Erythroblast (primary cell): ENCODE measurements at regions not wholly inside any gene's neighbourhood (a gene's known extent, or its start where the extent isn't known, plus 50 kb on each side); places are given as distances from the start of the nearest gene placed in this dataset.

Experiments
- GATA1 ChIP-seq: IDR thresholded peaks from 2 replicates; pipeline ENCODE4 v1.6.1; 2011; ENCODE audit warnings: low read depth, mild to moderate bottlenecking, control low read depth, low read length, moderate library complexity
- POLR2A ChIP-seq: IDR thresholded peaks from 2 replicates; pipeline ENCODE4 v1.6.1; 2011; ENCODE audit warnings: mild to moderate bottlenecking, low read length

DNA sequence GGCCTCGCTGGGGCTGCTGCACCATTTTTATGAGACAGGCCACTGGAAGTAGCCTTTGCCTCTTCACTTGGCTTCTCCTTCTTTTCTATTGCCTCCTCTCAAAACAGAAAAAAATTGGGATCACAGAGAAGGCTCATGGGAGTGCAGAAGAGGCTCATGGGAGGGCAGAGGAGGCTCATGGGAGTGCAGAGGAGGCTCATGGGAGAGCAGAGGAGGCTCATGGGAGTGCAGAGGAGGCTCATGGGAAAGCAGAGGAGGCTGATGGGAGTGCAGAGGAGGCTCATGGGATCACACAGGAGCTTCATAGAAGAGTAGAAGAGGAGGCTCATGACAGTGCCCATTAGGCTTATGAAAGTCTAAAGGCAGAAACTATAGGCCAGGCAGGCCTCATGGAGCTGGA lies 211.2 kb downstream of the IRF8 start:
- TF ChIP-seq POLR2A (no peak), GATA1 (no peak)
